T-cell (primary cell): ENCODE measurements at regions not wholly inside any gene's neighbourhood (a gene's known extent, or its start where the extent isn't known, plus 50 kb on each side); places are given as distances from the start of the nearest gene placed in this dataset.

Experiments
- ATAC-seq, 4 experiments: fragments of 200-7000 bp in 3 of 4; fragments of 150-1000 bp in 1 of 4; cut with Tn5 transposase; replicated peaks in 1 of 4; 1 replicate in 3 of 4; 2 replicates in 1 of 4; pipeline ENCODE4 v1.10.0; 2021; ENCODE audit warnings: moderate library complexity in 3 of 4, mild to moderate bottlenecking in 2 of 4, moderate number of reproducible peaks in 1 of 4
- CTCF ChIA-PET, 2 donors: fragments of 300-600 bp; sonication (Branson Sonifier 250); formaldehyde crosslinking; loops; one replicate each; lab custom pipeline; 2022; ENCODE audit warnings: antibody characterized with exemption in 2 of 2; lab: Charles Lee
- POLR2A ChIA-PET, 2 donors: fragments of 300-600 bp; sonication (Branson Sonifier 250); formaldehyde crosslinking; loops; one replicate each; lab custom pipeline; 2022; ENCODE audit warnings: antibody characterized with exemption in 2 of 2; lab: Charles Lee
- DNase-seq, 35 experiments: peaks; one replicate each; pipeline versions ENCODE4 v3.0.0 to v3.0.0-alpha.2; 2013 to 2023
- H3K27ac ChIP-seq: one replicate; pipeline ENCODE4 v1.5.1; 2013; ENCODE audit warnings: low read length
- H3K27me3 ChIP-seq, 2 experiments: replicated peaks in 1 of 2; 1 replicate in 1 of 2; 2 replicates in 1 of 2; pipeline versions ENCODE4 v1.6.1 to v1.7.0; 2013; ENCODE audit warnings: low read length in 1 of 2, mixed read lengths in 1 of 2; ENCODE audit not compliant: control insufficient read depth in 2 of 2, insufficient read depth in 2 of 2; ENCODE audit errors: extremely low read depth in 1 of 2
- H3K36me3 ChIP-seq, 2 donors: 1 replicate in 1 of 2; 2 replicates in 1 of 2; pipeline versions ENCODE4 v1.6.1 to v1.7.0; 2013; ENCODE audit warnings: low read length in 1 of 2; ENCODE audit not compliant: control insufficient read depth in 2 of 2, insufficient read depth in 1 of 2; ENCODE audit errors: extremely low read depth in 1 of 2
- H3K4me1 ChIP-seq, 2 experiments: 1 replicate in 1 of 2; 2 replicates in 1 of 2; pipeline versions ENCODE4 v1.6.1 to v1.7.0; 2013; ENCODE audit warnings: low read length in 2 of 2, mixed read lengths in 1 of 2; ENCODE audit not compliant: insufficient read depth in 2 of 2, control insufficient read depth in 1 of 2; ENCODE audit errors: extremely low read depth in 1 of 2
- H3K4me3 ChIP-seq, 2 donors: 1 replicate in 1 of 2; 2 replicates in 1 of 2; pipeline versions ENCODE4 v1.5.1 to v1.7.0; 2013; ENCODE audit warnings: mild to moderate bottlenecking in 2 of 2, low read length in 1 of 2, moderate library complexity in 1 of 2; ENCODE audit not compliant: control insufficient read depth in 1 of 2; ENCODE audit errors: extremely low read depth in 1 of 2
- H3K9me3 ChIP-seq: 2 replicates; pipeline ENCODE4 v1.7.0; 2013
- H3K27ac Mint-ChIP-seq, 2 donors: one replicate each; pipeline ENCODE4 v1.8.0; 2020 to 2021; ENCODE audit warnings: mild to moderate bottlenecking in 2 of 2, mixed read lengths in 2 of 2
- H3K27me3 Mint-ChIP-seq, 2 donors: one replicate each; pipeline ENCODE4 v1.8.0; 2021 to 2022; ENCODE audit warnings: mixed read lengths in 2 of 2
- H3K36me3 Mint-ChIP-seq: one replicate; pipeline ENCODE4 v1.8.0; 2021; ENCODE audit warnings: mixed read lengths
- H3K4me1 Mint-ChIP-seq, 3 donors: one replicate each; pipeline ENCODE4 v1.8.0; 2020 to 2022; ENCODE audit warnings: mixed read lengths in 3 of 3, mild to moderate bottlenecking in 1 of 3
- H3K4me3 Mint-ChIP-seq, 3 donors: one replicate each; pipeline ENCODE4 v1.8.0; 2020 to 2022; ENCODE audit warnings: mild to moderate bottlenecking in 3 of 3, mixed read lengths in 3 of 3, moderate library complexity in 3 of 3
- H3K9me3 Mint-ChIP-seq, 3 donors: one replicate each; pipeline ENCODE4 v1.8.0; 2020 to 2022; ENCODE audit warnings: mixed read lengths in 3 of 3
- WGBS: methylation state at CpG from one replicate; pipeline ENCODE4 v1.1.5; 2013; ENCODE audit warnings: missing lambda C conversion rate; ENCODE audit not compliant: insufficient coverage; 5-methylcytosine and 5-hydroxymethylcytosine counted together

DNA sequence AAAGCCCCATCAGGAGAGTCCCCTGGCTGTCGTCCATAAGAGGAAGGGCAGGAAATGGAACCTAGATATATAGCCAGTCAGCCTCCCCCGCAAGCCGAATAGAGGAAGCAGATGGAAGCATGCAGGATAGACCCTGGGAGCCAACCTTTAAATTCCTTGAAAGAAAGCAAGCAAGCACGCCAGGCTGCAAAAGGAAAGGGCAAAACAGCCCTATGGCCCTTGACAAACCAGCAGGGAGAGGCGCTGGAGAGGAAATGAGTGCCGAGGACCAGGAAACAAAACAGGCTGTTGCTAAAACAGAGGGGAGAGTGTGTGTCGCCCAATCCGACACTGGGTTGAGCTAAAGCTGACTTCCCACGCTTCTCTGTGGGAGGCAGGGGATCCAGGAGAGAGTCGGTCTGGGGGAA lies 203.5 kb upstream of the MTNR1B start:
- ChIA-PET CTCF (no interaction called here), POLR2A (no interaction called here)
- H3K36me3 ChIP-seq = no peaks in the 10 kb centered on the region
- peaks cover 0 to 7% (median 0%) of the 10 kb centered on the region in 3 donors for H3K9me3 Mint-ChIP-seq
- H3K4me3 ChIP-seq = peak overlapping the region in 1 of 2 donors; percentile 77
- H3K36me3 Mint-ChIP-seq = no peaks in the 10 kb centered on the region
- WGBS = 10% methylated on average over 6 of the region's 10 CpGs
- H3K4me1 Mint-ChIP-seq = peaks cover 7 to 15% (median 12%) of the 10 kb centered on the region in 3 donors
- no peaks in the 10 kb centered on the region for H3K4me1 ChIP-seq
- ATAC-seq = no peak
- H3K27ac Mint-ChIP-seq = no peak overlapping the region
- peak overlapping the region in 2 of 3 donors; percentile 30 to 68 for H3K4me3 Mint-ChIP-seq
- H3K27me3 Mint-ChIP-seq = peaks cover 16 to 19% of the 10 kb centered on the region in 2 donors
- DNase-seq = no peak
- H3K27ac ChIP-seq = no peak overlapping the region
- H3K9me3 ChIP-seq = no peaks in the 10 kb centered on the region
- peaks cover 0 to 8% of the 10 kb centered on the region in 2 experiments for H3K27me3 ChIP-seq

DNA sequence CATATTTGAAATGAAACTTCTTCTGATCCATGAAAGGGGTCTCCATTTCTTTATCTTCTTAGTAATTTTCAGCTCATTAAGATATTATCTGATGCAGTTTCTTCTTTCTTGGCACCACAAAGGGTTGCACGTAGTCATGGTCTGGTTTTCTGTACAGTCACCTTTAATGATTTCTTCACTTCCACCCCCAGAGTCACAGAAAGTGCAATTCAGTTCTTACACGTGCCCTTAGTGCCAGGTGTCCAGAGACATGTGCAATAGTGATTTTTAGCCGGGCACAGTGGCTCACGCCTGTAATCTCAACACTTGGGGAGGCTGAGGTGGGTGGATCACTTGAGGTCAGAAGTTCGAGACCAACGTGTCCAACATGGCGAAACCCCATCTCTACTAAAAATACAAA lies 202.8 kb upstream of the MTNR1B start:
- Mint-ChIP-seq H3K36me3 (no peaks in the 10 kb centered on the region), H3K4me1 (peaks cover 7 to 15% (median 12%) of the 10 kb centered on the region in 3 donors), H3K27ac (no peak overlapping the region), H3K9me3 (peaks cover 0 to 7% (median 0%) of the 10 kb centered on the region in 3 donors), H3K4me3 (peak overlapping the region in 1 of 3 donors; percentile 68), H3K27me3 (peaks cover 19 to 24% of the 10 kb centered on the region in 2 donors)
- Histone ChIP-seq H3K27me3 (peaks cover 0 to 8% of the 10 kb centered on the region in 2 experiments), H3K4me1 (no peaks in the 10 kb centered on the region), H3K4me3 (peak overlapping the region in 1 of 2 donors; percentile 12), H3K27ac (no peak overlapping the region), H3K9me3 (no peaks in the 10 kb centered on the region), H3K36me3 (no peaks in the 10 kb centered on the region)
- ChIA-PET POLR2A (no interaction called here), CTCF (no interaction called here)
- no peak for ATAC-seq
- no CpG with 5 or more reads among the region's 7 CpGs for WGBS
- DNase-seq = no peak

DNA sequence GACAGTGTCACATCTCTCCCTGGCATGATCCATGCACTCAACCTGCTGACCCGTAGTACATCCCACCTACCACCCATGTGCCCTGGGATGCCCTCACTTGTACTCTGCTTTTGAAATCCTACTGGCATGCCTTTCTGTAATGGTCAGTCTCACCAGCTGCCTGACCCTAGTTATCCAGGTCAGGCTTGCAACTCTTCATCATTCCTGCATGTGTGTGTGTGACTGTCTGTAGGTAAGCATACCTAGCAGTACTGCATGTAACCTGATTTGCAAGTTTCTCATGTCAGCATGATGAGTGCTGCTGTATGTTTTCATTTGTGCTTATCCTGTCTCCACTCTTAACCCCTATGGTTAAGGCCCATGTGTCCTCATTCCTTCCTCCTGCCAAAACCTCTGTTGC lies 202.0 kb upstream of the MTNR1B start:
- ATAC-seq (no peak), DNase-seq (no peak)
- peaks cover 0 to 7% (median 0%) of the 10 kb centered on the region in 3 donors for H3K9me3 Mint-ChIP-seq
- WGBS = 100% methylated on average over 1 of the region's 1 CpG
- H3K4me3 ChIP-seq = no peak overlapping the region
- no peaks in the 10 kb centered on the region for H3K36me3 Mint-ChIP-seq
- H3K4me1 Mint-ChIP-seq = peaks cover 7 to 15% (median 12%) of the 10 kb centered on the region in 3 donors
- H3K27me3 Mint-ChIP-seq = peaks cover 19 to 24% of the 10 kb centered on the region in 2 donors
- H3K4me3 Mint-ChIP-seq = no peak overlapping the region
- ChIA-PET CTCF (no interaction called here), POLR2A (no interaction called here)
- no peak overlapping the region for H3K27ac ChIP-seq
- H3K27ac Mint-ChIP-seq = no peak overlapping the region
- peaks cover 0 to 8% of the 10 kb centered on the region in 2 experiments for H3K27me3 ChIP-seq
- no peaks in the 10 kb centered on the region for H3K36me3 ChIP-seq
- no peaks in the 10 kb centered on the region for H3K4me1 ChIP-seq
- H3K9me3 ChIP-seq = no peaks in the 10 kb centered on the region

DNA sequence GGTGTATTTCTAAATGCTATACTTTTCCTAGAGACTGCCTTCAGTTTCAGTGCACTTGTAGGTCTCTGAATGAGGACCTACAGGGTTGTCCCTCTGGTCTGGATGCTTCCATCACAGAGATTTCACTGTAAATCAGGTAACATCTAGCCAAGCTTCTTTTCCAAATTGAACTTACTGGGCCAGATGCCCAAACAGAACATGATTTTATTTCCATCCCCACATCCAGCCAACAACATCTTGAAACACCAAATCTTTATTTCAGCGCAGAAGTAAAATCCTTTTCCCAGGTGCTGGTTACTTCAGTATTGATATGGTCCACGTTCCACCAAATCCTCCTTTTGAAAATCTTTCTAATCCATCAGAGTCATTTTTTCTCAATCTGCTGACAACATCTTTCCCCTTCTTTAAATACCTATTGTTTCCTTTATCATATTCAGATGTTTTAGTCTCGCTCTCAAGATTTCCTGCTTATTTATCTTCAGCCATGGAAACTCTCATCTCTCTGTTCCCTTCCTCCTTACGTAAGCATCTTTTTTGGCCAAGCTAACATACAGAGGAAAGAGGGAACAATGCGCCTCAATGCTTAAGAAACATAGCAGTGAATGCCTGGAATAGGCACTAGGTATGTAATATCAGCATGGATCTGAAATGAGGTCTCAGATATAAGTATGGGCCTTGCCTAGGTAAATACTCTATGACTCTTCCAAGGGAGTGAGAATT lies 201.2 kb upstream of the MTNR1B start:
- Histone ChIP-seq H3K4me3 (no peak overlapping the region), H3K4me1 (no peaks in the 10 kb centered on the region), H3K27me3 (peaks cover 0 to 8% of the 10 kb centered on the region in 2 experiments), H3K9me3 (no peaks in the 10 kb centered on the region), H3K36me3 (no peaks in the 10 kb centered on the region), H3K27ac (no peak overlapping the region)
- ChIA-PET POLR2A (no interaction called here), CTCF (no interaction called here)
- Mint-ChIP-seq H3K27ac (no peak overlapping the region), H3K27me3 (peaks cover 19 to 24% of the 10 kb centered on the region in 2 donors), H3K9me3 (peaks cover 0 to 7% (median 0%) of the 10 kb centered on the region in 3 donors), H3K36me3 (no peaks in the 10 kb centered on the region), H3K4me3 (no peak overlapping the region), H3K4me1 (peaks cover 7 to 15% (median 12%) of the 10 kb centered on the region in 3 donors)
- 83% methylated on average over 3 of the region's 5 CpGs for WGBS
- DNase-seq (no peak), ATAC-seq (no peak)

DNA sequence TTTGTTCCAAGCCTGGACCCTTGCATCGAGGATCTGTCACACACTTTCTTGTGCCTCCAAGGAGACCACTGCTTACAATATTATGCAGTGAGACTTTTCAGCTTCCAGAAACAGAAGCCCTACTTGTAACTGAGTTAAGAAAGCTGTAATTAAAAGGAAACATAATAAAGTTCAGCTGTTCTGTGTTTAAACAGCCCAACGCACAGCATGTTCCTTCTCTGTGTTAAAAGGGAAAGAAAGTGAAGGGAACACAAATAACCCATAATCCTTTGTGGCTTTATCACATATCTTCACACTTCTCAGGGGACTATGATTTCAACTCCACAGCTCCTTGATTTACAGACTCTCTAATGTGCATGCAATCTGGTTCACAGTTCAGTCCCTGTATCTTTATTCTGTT lies 200.3 kb upstream of the MTNR1B start:
- Mint-ChIP-seq H3K27me3 (peaks cover 19 to 24% of the 10 kb centered on the region in 2 donors), H3K4me3 (no peak overlapping the region), H3K27ac (no peak overlapping the region), H3K9me3 (peaks cover 0 to 7% (median 0%) of the 10 kb centered on the region in 3 donors), H3K4me1 (peaks cover 7 to 15% (median 12%) of the 10 kb centered on the region in 3 donors), H3K36me3 (no peaks in the 10 kb centered on the region)
- H3K36me3 ChIP-seq = no peaks in the 10 kb centered on the region
- no peaks in the 10 kb centered on the region for H3K9me3 ChIP-seq
- no peak for DNase-seq
- no peaks in the 10 kb centered on the region for H3K4me1 ChIP-seq
- CTCF ChIA-PET = no interaction called here
- H3K4me3 ChIP-seq = no peak overlapping the region
- ATAC-seq = no peak
- no peak overlapping the region for H3K27ac ChIP-seq
- POLR2A ChIA-PET = no interaction called here
- no CpG with 5 or more reads among the region's 2 CpGs for whole genome bisulfite sequencing
- H3K27me3 ChIP-seq = peaks cover 0 to 8% of the 10 kb centered on the region in 2 experiments

DNA sequence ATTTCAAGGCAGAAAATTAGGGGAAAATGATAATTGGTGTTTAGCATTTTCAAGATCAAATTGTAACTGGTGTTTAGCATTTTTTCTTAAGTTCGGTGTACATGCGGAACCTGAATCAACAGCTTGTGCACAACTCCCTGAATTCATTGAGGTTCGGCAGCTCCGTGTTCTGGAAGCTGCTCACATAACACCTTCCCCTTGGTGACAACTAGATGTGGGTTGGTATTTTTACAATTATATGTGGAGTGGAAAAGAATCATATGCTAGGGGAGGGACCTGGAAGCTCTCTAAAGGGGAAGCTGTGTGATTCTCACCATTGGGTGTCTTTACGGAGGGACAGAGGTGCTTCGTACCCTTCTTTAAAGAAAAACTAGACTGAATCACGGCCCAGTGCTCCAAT lies 199.0 kb upstream of the MTNR1B start:
- 58% methylated on average over 3 of the region's 7 CpGs for WGBS
- CTCF ChIA-PET = no interaction called here
- no peaks in the 10 kb centered on the region for H3K9me3 ChIP-seq
- Mint-ChIP-seq H3K27ac (no peak overlapping the region), H3K9me3 (peaks cover 0 to 7% (median 0%) of the 10 kb centered on the region in 3 donors), H3K4me3 (no peak overlapping the region), H3K4me1 (peaks cover 7 to 15% (median 10%) of the 10 kb centered on the region in 3 donors), H3K36me3 (no peaks in the 10 kb centered on the region), H3K27me3 (peaks cover 17 to 24% of the 10 kb centered on the region in 2 donors)
- H3K4me3 ChIP-seq = no peak overlapping the region
- DNase-seq (no peak), ATAC-seq (no peak)
- POLR2A ChIA-PET = no interaction called here
- H3K36me3 ChIP-seq = no peaks in the 10 kb centered on the region
- H3K4me1 ChIP-seq = no peaks in the 10 kb centered on the region
- peaks cover 0 to 8% of the 10 kb centered on the region in 2 experiments for H3K27me3 ChIP-seq
- H3K27ac ChIP-seq = no peak overlapping the region
